IMR-90 (cell line): ENCODE measurements at regions not wholly inside any gene's neighbourhood (a gene's known extent, or its start where the extent isn't known, plus 50 kb on each side); places are given as distances from the start of the nearest gene placed in this dataset.

Experiments used
- CTCF ChIP-seq: conservative IDR thresholded peaks from 2 replicates; pipeline ENCODE4 v1.5.1; 2012; ENCODE audit warnings: mild to moderate bottlenecking, low read depth, low read length, improper control_type of control experiment
- ELK1 ChIP-seq: fragments of 150-350 bp; IDR thresholded peaks from 2 replicates; pipeline ENCODE4 v1.6.1; 2016; ENCODE audit warnings: low read depth, mild to moderate bottlenecking, low read length, moderate library complexity, borderline replicate concordance
- FOS ChIP-seq: fragments of 150-350 bp; IDR thresholded peaks from 2 replicates; pipeline ENCODE4 v1.6.1; 2016; ENCODE audit warnings: low read depth, low read length

DNA sequence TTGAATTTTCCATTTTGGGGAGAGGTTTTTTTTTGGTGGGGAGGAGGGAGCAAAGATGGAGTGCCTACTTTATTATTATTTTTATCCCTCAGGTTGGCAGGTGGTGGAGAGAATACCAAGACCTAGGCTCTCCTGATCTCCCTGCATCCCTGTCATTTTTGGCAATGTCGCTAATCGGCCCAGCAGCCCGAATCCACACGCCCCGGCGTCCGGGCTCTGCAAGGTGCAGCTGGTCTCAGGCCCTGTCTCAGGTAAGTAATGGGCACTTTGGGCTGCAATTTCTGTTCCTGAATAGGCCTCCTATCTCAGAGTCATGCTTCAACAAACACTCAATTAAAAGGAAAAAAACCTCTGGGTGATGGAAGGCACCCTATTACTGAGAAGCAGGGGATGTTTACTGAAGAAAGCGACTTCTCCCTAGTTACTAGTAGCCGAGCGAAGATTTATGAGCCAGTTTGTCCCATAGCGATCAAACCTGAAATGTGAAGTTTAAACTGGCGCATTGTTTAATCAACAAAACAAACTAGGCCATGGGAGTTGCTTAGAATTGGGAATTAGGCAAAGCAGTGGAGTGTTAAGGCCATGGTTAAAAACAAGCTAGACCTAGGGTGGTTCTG is 137.8 kb downstream of the RWDD3 start (continued):
- TF ChIP-seq ELK1 = no peak
- TF ChIP-seq FOS = no peak
- no peak for TF ChIP-seq CTCF
